ENCODE measurements at regions not wholly inside any gene's neighbourhood (a gene's known extent, or its start where the extent isn't known, plus 50 kb on each side); places are given as distances from the start of the nearest gene placed in this dataset.
"Not testable (repeated sequence)": the region's sequence is repeated elsewhere in the genome, so short reads cannot be mapped to it uniquely, and the experiment has no call there.

DNA sequence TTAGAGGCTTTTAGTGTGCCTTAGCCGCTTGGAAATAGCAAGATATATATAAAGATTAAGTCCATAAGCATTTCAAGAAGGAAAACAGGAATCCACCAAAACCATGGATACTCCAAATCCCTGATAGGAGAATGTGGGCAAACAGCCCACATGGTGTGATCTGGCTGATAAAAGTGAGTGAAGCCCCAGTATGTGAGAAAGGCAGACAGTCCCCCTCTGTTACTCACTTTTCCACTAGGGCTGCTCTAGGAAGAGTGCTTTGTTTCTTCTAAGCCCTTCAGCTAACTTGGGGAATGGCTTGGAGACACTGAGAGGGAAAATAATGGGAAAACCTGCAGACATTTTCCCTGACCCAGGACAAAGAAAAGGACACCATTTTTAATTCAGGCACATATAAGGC is 802.3 kb upstream of the PRR20A start:
- no peak for FAIRE-seq

- FAIRE-seq: no peak
Observed at GRCh38 chr13:56347014-56347413, 793.7 kb upstream of the PRR20A start.

GRCh38 chr13:56349866-56350265 is 790.9 kb upstream of the PRR20A start:
- no peak for FAIRE-seq

- FAIRE-seq: no peak
Observed at GRCh38 chr13:56351041-56351440, 789.7 kb upstream of the PRR20A start.

- FAIRE-seq: no peak
Observed at GRCh38 chr13:56352361-56352760, 788.4 kb upstream of the PRR20A start.

GRCh38 chr13:56352901-56353300 is 787.8 kb upstream of the PRR20A start:
- no peak for FAIRE-seq

DNA sequence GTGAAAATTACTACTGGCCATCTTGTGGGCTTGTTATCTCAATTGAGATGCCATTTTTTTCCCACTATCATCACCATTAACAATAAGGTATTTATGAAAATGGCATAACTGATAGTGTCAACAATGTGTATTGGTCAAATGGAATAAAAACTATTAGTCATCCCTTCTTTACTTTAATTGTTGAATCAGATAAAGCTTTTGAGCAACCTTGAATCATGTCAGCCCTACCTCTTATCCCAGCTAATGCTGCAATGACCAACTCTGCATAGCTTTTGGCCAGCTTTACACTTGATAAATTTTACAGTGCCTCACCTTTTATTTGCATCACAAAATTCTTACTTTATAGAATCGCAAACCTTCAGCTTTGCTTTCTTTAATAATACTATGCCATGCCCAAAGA is 784.0 kb upstream of the PRR20A start:
- no peak for FAIRE-seq

DNA sequence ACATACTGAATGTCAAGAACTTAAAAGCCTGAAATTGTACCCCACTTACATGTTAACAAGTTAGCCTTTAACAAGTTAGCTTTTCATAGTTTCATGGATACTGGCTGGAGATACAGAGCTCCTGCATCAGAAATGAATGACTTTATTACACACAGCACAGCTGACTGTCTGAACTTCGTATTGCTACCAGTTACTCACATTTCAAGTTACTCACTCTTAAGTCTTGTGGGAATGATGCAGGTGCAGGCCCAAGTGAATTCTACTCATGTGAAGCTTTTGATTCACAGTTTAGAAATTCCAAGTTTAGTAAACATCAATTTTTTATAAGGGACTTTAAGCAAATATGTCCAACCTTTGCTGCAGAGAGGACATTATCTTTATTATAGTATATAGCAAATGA is 762.2 kb upstream of the PRR20A start:
- FAIRE-seq: no peak

DNA sequence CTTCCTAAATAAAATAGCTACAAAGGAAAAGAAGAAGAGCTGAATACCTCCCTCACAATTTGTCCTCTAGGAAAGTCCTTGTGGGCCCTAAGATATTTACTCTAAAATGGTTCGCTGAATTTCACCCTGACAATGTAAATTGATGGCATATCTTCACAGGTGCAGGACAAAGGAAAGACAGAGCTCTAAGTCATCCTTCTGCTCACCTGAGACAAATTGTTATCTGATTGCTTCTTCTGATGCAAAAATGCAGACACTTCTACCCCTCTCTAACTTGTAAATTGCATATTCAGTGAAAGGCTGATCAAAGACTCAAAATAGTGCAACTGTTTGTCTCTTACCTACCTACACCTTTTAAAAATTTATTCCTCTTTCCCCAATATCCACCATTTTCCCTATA is 747.2 kb upstream of the PRR20A start:
- FAIRE-seq: no peak

- FAIRE-seq: no peak
Observed at GRCh38 chr13:56396318-56396717, 744.4 kb upstream of the PRR20A start.

DNA sequence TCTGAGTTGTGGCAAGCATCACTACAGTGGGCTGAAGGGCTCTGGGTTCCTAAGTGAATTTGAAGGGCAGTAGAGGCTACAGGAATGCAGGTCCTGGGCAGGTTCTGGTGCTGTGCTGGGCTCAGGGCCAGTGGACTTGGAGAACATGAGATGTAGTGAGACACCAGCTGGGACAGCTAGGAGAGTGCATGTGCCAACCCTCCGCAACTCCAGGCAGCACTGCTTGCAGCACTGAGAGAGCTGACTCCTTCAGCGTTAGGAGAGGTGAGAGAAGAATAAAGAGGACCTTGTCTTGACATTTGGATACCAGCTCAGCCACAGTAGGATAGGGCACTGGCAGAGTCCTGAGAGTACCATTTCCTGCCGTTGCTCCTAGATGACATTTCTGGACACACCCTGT is 739.9 kb upstream of the PRR20A start:
- no peak for FAIRE-seq

DNA sequence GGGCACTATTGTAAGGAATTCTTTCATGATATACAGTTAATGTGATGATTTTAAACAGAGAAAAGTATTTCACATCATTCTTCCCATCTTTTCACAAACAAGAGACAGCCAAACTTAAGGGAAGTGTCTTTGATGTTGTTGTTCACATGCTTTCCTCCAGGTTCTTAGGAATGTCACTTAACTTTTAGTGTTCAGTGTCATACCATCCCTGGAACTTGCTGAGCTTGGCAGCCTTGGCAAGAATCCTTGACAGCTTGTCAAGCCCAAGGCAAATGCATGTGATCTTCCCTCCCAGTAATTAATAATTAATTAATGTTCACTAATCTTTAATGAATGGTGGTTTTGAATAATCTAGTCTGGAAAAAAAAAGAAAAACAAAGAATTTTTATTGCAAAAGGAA is 727.9 kb upstream of the PRR20A start:
- FAIRE-seq: no peak

DNA sequence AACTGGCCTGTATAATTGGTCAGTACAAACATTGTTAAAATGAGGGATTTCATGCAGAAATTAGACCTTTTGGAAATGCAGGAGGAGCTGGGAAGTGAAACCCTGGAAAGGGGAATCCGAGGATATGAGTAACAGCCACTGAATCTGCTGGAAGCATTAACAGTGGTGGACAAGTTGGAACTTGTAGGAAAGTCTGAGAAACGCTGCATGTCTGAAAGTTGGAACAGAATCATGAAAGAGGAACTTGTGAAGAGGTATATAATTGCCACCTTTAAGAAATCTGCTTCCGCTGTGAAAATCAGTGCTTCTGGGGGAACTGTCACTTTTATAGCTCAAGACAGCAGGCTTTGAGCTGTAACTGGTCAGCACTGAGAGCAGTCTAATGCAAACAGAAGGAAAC is 716.5 kb upstream of the PRR20A start:
- no peak for FAIRE-seq

- no peak for FAIRE-seq
Observed at GRCh38 chr13:56457535-56458190, 683.1 kb upstream of the PRR20A start.

GRCh38 chr13:56459286-56459685 is 681.4 kb upstream of the PRR20A start:
- no peak for FAIRE-seq

GRCh38 chr13:56501750-56502149 is 639.0 kb upstream of the PRR20A start:
- no peak for FAIRE-seq

- no peak for FAIRE-seq
Observed at GRCh38 chr13:56510836-56511235, 629.9 kb upstream of the PRR20A start.

GRCh38 chr13:56512336-56512735 is 628.4 kb upstream of the PRR20A start:
- not testable (repeated sequence) for FAIRE-seq

- FAIRE-seq: no peak
Observed at GRCh38 chr13:56515441-56515840, 625.3 kb upstream of the PRR20A start.

GRCh38 chr13:56528040-56528790 is 612.5 kb upstream of the PRR20A start:
- FAIRE-seq: no peak

GRCh38 chr13:56530096-56530495 is 610.6 kb upstream of the PRR20A start:
- FAIRE-seq: no peak

GRCh38 chr13:56547921-56548320 is 592.8 kb upstream of the PRR20A start:
- not testable (repeated sequence) for FAIRE-seq

- FAIRE-seq: no peak
Observed at GRCh38 chr13:56558698-56559320, 581.9 kb upstream of the PRR20A start.

DNA sequence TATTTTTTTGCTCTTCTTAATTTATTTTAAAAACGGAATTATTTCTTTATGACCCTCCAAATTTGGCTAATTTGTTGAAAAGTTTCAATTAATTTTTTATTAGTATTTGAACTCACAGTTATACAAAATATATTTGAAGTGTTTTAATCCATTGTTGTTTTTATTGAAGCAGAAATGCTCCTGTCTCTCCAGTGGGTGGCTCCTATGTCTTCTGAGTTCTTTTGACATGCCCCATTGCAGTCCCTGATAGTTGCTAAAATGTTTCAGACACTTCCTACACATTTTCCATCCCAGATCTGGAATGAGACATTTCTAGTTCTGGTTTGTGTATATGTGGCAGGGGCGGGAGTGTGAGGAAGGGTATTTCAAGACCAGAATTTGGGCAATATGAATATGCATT is 579.4 kb upstream of the PRR20A start:
- no peak for FAIRE-seq

Data from colon (tissue), 2 donors.